HCT116 (cell line): ENCODE measurements at regions not wholly inside any gene's neighbourhood (a gene's known extent, or its start where the extent isn't known, plus 50 kb on each side); places are given as distances from the start of the nearest gene placed in this dataset.

Source experiments
- ATAC-seq: fragments of 200-7000 bp; cut with Tn5 transposase; 2 replicates; pipeline ENCODE4 v1.9.1; 2020; ENCODE audit warnings: mild to moderate bottlenecking, moderate library complexity
- BruUV-seq: library from RNA; stranded (reverse); fragments of 400-500 nt; replicated peaks from 2 replicates; lab custom pipeline; 2021; lab: Mats Ljungman, UMichigan
- CTCF ChIA-PET: fragments of 300-600 bp; sonication (Branson Sonifier 250); formaldehyde crosslinking; loops from one replicate; lab custom pipeline; 2021; ENCODE audit warnings: antibody characterized with exemption; lab: Charles Lee
- POLR2A ChIA-PET: fragments of 300-600, 350-600 bp; sonication (Branson Sonifier 250); formaldehyde crosslinking; loops from one replicate; lab custom pipeline; 2021; ENCODE audit warnings: antibody characterized with exemption; lab: Charles Lee
- RAD21 ChIA-PET, 2 experiments: fragments of 300-600 bp; sonication (Branson Sonifier 250); formaldehyde crosslinking; loops; one replicate each; lab custom pipeline; 2023; ENCODE audit warnings: low total read pairs in 2 of 2; ENCODE audit not compliant: uncharacterized antibody in 2 of 2, unreplicated experiment in 2 of 2, low non-redundant PET in 1 of 2; lab: Charles Lee
- DNase-seq: peaks from one replicate; pipeline ENCODE4 v3.0.0-alpha.2; 2010; ENCODE audit warnings: low read depth, low spot score
- H2AFZ ChIP-seq: fragments of 200-600 bp; shearing (Covaris generic), sonication (generic); 2 replicates; pipeline ENCODE4 v1.6.1; 2017; ENCODE audit warnings: low read depth, mixed run types, mixed read lengths, antibody characterized with exemption, low read length; ENCODE audit not compliant: poor library complexity, severe bottlenecking
- H3K27ac ChIP-seq: 2 replicates; pipeline ENCODE4 v1.5.1; 2012; ENCODE audit warnings: low read depth, low read length
- H3K27me3 ChIP-seq: fragments of 200-600 bp; sonication (generic); 2 replicates; pipeline ENCODE4 v1.6.1; 2016; ENCODE audit warnings: mixed run types, low read length, mixed read lengths; ENCODE audit not compliant: insufficient read depth
- H3K36me3 ChIP-seq, 2 experiments: fragments of 200-500 bp in 1 of 2; fragments of 200-600 bp in 1 of 2; sonication (Bioruptor generic) in 1 of 2; sonication (generic) in 1 of 2; 2 replicates each; pipeline versions ENCODE4 v1.5.1 to v1.6.1; 2014 to 2016; ENCODE audit warnings: low read length in 2 of 2, inconsistent platforms in 1 of 2, mixed read lengths in 1 of 2, mixed run types in 1 of 2; ENCODE audit not compliant: insufficient read depth in 2 of 2, control insufficient read depth in 1 of 2
- H3K4me1 ChIP-seq, 2 experiments: fragments of 200-600 bp in 1 of 2; sonication (generic) in 1 of 2; 2 replicates each; pipeline versions ENCODE4 v1.5.1 to v1.6.1; 2012 to 2017; ENCODE audit warnings: low read length in 2 of 2, inconsistent platforms in 1 of 2, mild to moderate bottlenecking in 1 of 2, mixed read lengths in 1 of 2, mixed run types in 1 of 2, moderate library complexity in 1 of 2; ENCODE audit not compliant: insufficient read depth in 2 of 2, control insufficient read depth in 1 of 2
- H3K4me2 ChIP-seq: fragments of 200-600 bp; sonication (generic); 2 replicates; pipeline ENCODE4 v1.6.1; 2017; ENCODE audit warnings: mixed run types, low read length, mixed read lengths
- H3K4me3 ChIP-seq, 2 experiments: fragments of 200-600 bp in 1 of 2; sonication (generic) in 1 of 2; replicated peaks in 1 of 2; 2 replicates each; pipeline ENCODE4 v1.5.1; 2011 to 2016; ENCODE audit warnings: low read length in 2 of 2, control low read depth in 1 of 2, low read depth in 1 of 2, mild to moderate bottlenecking in 1 of 2, mixed read lengths in 1 of 2, mixed run types in 1 of 2
- H3K79me2 ChIP-seq: fragments of 200-600 bp; sonication (generic); 2 replicates; pipeline ENCODE4 v1.6.1; 2017; ENCODE audit warnings: mild to moderate bottlenecking, mixed run types, low read length, moderate library complexity, mixed read lengths; ENCODE audit not compliant: insufficient read depth
- H3K9ac ChIP-seq: fragments of 200-600 bp; sonication (generic); 2 replicates; pipeline ENCODE4 v1.6.1; 2016; ENCODE audit warnings: low read length, mixed read lengths
- H3K9me2 ChIP-seq: fragments of 200-600 bp; sonication (generic), shearing (Covaris generic); 2 replicates; pipeline ENCODE4 v1.6.1; 2017; ENCODE audit warnings: mixed run types, mild to moderate bottlenecking, moderate library complexity; ENCODE audit not compliant: insufficient read depth
- H3K9me3 ChIP-seq, 2 experiments: fragments of 200-500 bp in 1 of 2; fragments of 200-600 bp in 1 of 2; sonication (Bioruptor generic) in 1 of 2; sonication (generic) in 1 of 2; 2 replicates each; pipeline ENCODE4 v1.6.1; 2014 to 2017; ENCODE audit warnings: low read length in 2 of 2, mixed read lengths in 2 of 2, inconsistent platforms in 1 of 2, low read depth in 1 of 2, mild to moderate bottlenecking in 1 of 2, mixed run types in 1 of 2, moderate library complexity in 1 of 2; ENCODE audit not compliant: control insufficient read depth in 1 of 2, insufficient read depth in 1 of 2
- H4K20me1 ChIP-seq: fragments of 200-600 bp; sonication (generic), shearing (Covaris generic); 2 replicates; pipeline ENCODE4 v1.6.1; 2017; ENCODE audit warnings: mixed run types, mild to moderate bottlenecking, moderate library complexity; ENCODE audit not compliant: insufficient read depth
- CBX3 ChIP-seq: IDR thresholded peaks from 2 replicates; pipeline ENCODE4 v1.6.1; 2012; ENCODE audit warnings: low read depth
- CEBPB ChIP-seq: IDR thresholded peaks from 2 replicates; pipeline ENCODE4 v1.6.1; 2012; ENCODE audit warnings: low read depth
- EGR1 ChIP-seq: IDR thresholded peaks from 2 replicates; pipeline ENCODE4 v1.6.1; 2012; ENCODE audit warnings: low read depth
- EZH2 ChIP-seq: fragments of 200-600 bp; sonication (generic); IDR thresholded peaks from 2 replicates; pipeline ENCODE4 v1.6.1; 2017; ENCODE audit warnings: antibody characterized with exemption, mixed run types
- JUND ChIP-seq: IDR thresholded peaks from 2 replicates; pipeline ENCODE4 v1.6.1; 2012
- MAX ChIP-seq: IDR thresholded peaks from 2 replicates; pipeline ENCODE4 v1.6.1; 2012
- POLR2A ChIP-seq: IDR thresholded peaks from 2 replicates; pipeline ENCODE4 v1.7.0; 2011; ENCODE audit warnings: borderline replicate concordance; ENCODE audit not compliant: insufficient read depth, insufficient read length; ENCODE audit errors: extremely low read depth
- RAD21 ChIP-seq: IDR thresholded peaks from 2 replicates; pipeline ENCODE4 v1.6.1; 2012; ENCODE audit warnings: low read depth, mild to moderate bottlenecking
- SIN3A ChIP-seq: IDR thresholded peaks from 2 replicates; pipeline ENCODE4 v1.6.1; 2012; ENCODE audit warnings: low read depth
- SP1 ChIP-seq: IDR thresholded peaks from 2 replicates; pipeline ENCODE4 v1.6.1; 2012; ENCODE audit warnings: low read depth
- SRF ChIP-seq: IDR thresholded peaks from 2 replicates; pipeline ENCODE4 v1.6.1; 2012; ENCODE audit warnings: low read depth
- TCF7L2 ChIP-seq: IDR thresholded peaks from 2 replicates; pipeline ENCODE4 v1.7.0; 2011; ENCODE audit warnings: borderline replicate concordance, inconsistent platforms; ENCODE audit not compliant: insufficient read depth, insufficient read length; ENCODE audit errors: extremely low read depth
- YY1 ChIP-seq: IDR thresholded peaks from 2 replicates; pipeline ENCODE4 v1.6.1; 2011; ENCODE audit warnings: low read length, low read depth, moderate library complexity, mild to moderate bottlenecking; ENCODE audit not compliant: insufficient replicate concordance; ENCODE audit errors: extremely low read depth
- ZFX ChIP-seq: fragments of 450-650 bp; IDR thresholded peaks from 2 replicates; pipeline ENCODE4 v1.6.1; 2017
- intact Hi-C: fragments of 100-400 bp; cut with micrococcal nuclease; formaldehyde crosslinking; loops from 2 replicates; pipeline ENCODE4 v1.10.0; 2022
- TF ChIP-seq, protein P1 (sequence below), 3 experiments: fragments of 200-600 bp in 1 of 3; sonication (generic) in 1 of 3; IDR thresholded peaks in 2 of 3; conservative IDR thresholded peaks in 1 of 3; 2 replicates each; pipeline ENCODE4 v1.5.1; 2012 to 2017; ENCODE audit warnings: low read depth in 2 of 3, low read length in 2 of 3, antibody characterized with exemption in 1 of 3, borderline replicate concordance in 1 of 3, control low read depth in 1 of 3, mild to moderate bottlenecking in 1 of 3, mixed read lengths in 1 of 3, mixed run types in 1 of 3, moderate library complexity in 1 of 3; ENCODE audit not compliant: insufficient read depth in 1 of 3
- TF ChIP-seq, protein P2 (sequence below): IDR thresholded peaks from 2 replicates; pipeline ENCODE4 v1.6.1; 2012
- TF ChIP-seq, protein P3 (sequence below): IDR thresholded peaks from 2 replicates; pipeline ENCODE4 v1.6.1; 2012; ENCODE audit warnings: low read depth

DNA sequence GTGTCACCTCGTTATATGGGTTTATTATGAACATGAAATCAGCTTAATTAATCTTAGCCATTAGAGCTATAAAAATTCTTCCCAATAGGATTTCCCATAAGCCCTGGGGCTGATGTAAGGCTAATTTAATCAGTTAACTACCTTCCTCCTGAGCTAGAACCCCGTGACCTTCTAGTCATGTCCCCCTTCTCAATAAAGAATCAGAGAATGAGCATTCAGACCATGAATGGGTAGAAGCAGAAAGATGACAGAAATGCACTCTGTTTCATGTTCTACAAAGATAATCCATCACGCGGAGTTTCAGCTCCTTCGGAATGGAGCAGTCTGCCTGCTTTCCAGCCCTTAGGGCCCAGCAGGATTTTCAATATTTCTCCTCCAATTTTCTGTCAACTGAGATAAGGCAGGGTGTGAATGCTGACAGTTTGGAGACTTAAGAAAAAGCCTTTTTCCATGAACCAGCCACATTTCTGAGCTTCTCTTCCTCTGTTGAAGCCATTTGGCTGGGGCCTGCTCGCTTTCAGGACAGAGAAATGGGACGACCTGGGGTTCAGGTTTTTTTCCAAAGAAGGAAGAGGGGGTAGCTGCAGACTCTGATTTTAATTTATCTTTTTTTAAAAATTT is 211.0 kb downstream of the NEBL start:
- H3K27ac ChIP-seq = no peak overlapping the region

DNA sequence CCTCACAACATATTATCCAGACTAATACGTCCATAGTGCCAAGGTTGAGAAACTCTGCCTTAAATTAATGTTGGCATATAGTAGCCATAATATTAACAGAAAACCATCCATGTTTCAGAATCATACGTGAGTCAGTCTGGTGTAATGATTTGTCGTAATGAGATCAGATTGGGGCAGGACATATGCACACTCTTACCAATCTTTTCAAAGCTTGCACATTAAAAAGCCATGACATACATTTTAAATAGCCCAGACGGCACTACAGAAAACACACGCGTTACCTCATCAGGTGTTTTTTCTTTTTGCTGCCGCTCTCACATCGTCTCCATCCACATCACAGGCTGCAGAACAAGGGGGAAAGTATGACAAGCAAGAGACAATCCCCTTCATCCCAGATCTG is 211.6 kb downstream of the NEBL start:
- Histone ChIP-seq H3K27me3 (no peaks in the 10 kb centered on the region), H4K20me1 (no peaks in the 10 kb centered on the region), H3K4me3 (no peak overlapping the region), H3K4me1 (no peaks in the 10 kb centered on the region), H3K9me3 (no peaks in the 10 kb centered on the region), H2AFZ (no peak overlapping the region), H3K79me2 (no peaks in the 10 kb centered on the region), H3K27ac (no peak overlapping the region), H3K4me2 (no peak overlapping the region), H3K9me2 (no peaks in the 10 kb centered on the region), H3K36me3 (no peaks in the 10 kb centered on the region), H3K9ac (no peak overlapping the region)
- CTCF ChIA-PET = no interaction called here
- POLR2A ChIA-PET = no interaction called here
- intact Hi-C loops = no loop called here
- RAD21 ChIA-PET = no interaction called here
- DNase-seq (no peak), ATAC-seq (no peak)
- no TSS peak for BruUV-seq
- TF ChIP-seq, protein P1, sequence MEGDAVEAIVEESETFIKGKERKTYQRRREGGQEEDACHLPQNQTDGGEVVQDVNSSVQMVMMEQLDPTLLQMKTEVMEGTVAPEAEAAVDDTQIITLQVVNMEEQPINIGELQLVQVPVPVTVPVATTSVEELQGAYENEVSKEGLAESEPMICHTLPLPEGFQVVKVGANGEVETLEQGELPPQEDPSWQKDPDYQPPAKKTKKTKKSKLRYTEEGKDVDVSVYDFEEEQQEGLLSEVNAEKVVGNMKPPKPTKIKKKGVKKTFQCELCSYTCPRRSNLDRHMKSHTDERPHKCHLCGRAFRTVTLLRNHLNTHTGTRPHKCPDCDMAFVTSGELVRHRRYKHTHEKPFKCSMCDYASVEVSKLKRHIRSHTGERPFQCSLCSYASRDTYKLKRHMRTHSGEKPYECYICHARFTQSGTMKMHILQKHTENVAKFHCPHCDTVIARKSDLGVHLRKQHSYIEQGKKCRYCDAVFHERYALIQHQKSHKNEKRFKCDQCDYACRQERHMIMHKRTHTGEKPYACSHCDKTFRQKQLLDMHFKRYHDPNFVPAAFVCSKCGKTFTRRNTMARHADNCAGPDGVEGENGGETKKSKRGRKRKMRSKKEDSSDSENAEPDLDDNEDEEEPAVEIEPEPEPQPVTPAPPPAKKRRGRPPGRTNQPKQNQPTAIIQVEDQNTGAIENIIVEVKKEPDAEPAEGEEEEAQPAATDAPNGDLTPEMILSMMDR (IDR thresholded peaks at IDR 0.05 in 2 of 3, conservative IDR thresholded peaks at IDR 0.05 in 1 of 3; ENCODE audit: borderline replicate concordance in 1 of 3, insufficient read depth in 1 of 3, low read depth in 2 of 3, low read length in 2 of 3) = no peak
- TF ChIP-seq, protein P2, sequence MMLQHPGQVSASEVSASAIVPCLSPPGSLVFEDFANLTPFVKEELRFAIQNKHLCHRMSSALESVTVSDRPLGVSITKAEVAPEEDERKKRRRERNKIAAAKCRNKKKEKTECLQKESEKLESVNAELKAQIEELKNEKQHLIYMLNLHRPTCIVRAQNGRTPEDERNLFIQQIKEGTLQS = no peak
- TF ChIP-seq POLR2A (no peak), EZH2 (no peak), SP1 (no peak), TCF7L2 (no peak), CBX3 (no peak), ZFX (no peak)
- TF ChIP-seq, protein P3, sequence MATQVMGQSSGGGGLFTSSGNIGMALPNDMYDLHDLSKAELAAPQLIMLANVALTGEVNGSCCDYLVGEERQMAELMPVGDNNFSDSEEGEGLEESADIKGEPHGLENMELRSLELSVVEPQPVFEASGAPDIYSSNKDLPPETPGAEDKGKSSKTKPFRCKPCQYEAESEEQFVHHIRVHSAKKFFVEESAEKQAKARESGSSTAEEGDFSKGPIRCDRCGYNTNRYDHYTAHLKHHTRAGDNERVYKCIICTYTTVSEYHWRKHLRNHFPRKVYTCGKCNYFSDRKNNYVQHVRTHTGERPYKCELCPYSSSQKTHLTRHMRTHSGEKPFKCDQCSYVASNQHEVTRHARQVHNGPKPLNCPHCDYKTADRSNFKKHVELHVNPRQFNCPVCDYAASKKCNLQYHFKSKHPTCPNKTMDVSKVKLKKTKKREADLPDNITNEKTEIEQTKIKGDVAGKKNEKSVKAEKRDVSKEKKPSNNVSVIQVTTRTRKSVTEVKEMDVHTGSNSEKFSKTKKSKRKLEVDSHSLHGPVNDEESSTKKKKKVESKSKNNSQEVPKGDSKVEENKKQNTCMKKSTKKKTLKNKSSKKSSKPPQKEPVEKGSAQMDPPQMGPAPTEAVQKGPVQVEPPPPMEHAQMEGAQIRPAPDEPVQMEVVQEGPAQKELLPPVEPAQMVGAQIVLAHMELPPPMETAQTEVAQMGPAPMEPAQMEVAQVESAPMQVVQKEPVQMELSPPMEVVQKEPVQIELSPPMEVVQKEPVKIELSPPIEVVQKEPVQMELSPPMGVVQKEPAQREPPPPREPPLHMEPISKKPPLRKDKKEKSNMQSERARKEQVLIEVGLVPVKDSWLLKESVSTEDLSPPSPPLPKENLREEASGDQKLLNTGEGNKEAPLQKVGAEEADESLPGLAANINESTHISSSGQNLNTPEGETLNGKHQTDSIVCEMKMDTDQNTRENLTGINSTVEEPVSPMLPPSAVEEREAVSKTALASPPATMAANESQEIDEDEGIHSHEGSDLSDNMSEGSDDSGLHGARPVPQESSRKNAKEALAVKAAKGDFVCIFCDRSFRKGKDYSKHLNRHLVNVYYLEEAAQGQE = no peak

More for the DNA sequence above, 211.0 kb downstream of the NEBL start:
- ChIA-PET CTCF (no interaction called here), POLR2A (no interaction called here), RAD21 (no interaction called here)
- H3K9ac ChIP-seq = no peak overlapping the region
- H2AFZ ChIP-seq = no peak overlapping the region
- no peaks in the 10 kb centered on the region for H3K4me1 ChIP-seq
- no peaks in the 10 kb centered on the region for H4K20me1 ChIP-seq
- no peak overlapping the region for H3K4me2 ChIP-seq
- ATAC-seq (no peak), DNase-seq (no peak)
- H3K79me2 ChIP-seq = no peaks in the 10 kb centered on the region
- no peak overlapping the region for H3K4me3 ChIP-seq
- H3K9me2 ChIP-seq = no peaks in the 10 kb centered on the region
- TF ChIP-seq CEBPB (no peak), YY1 (no peak), MAX (no peak), ZFX (no peak), EZH2 (no peak), SRF (no peak), JUND (no peak), SIN3A (no peak), RAD21 (no peak), TCF7L2 (no peak), EGR1 (no peak)
- TF ChIP-seq, protein P2 = no peak
- no peaks in the 10 kb centered on the region for H3K36me3 ChIP-seq
- intact Hi-C loops = no loop called here
- no peaks in the 10 kb centered on the region for H3K9me3 ChIP-seq
- BruUV-seq = no TSS peak
- H3K27me3 ChIP-seq = no peaks in the 10 kb centered on the region
